Stimulated activated CD4-positive, alpha-beta T cell treated with anti-CD3 and anti-CD28 coated beads, Interleukin-12 subunit alpha, Interleukin-12 subunit beta, amount 100 ng/mL, for 24 hours (primary cell): ENCODE measurements at regions not wholly inside any gene's neighbourhood (a gene's known extent, or its start where the extent isn't known, plus 50 kb on each side); places are given as distances from the start of the nearest gene placed in this dataset.
"Not testable (repeated sequence)": the region's sequence is repeated elsewhere in the genome, so short reads cannot be mapped to it uniquely, and the experiment has no call there.

ENCODE experiments used
- DNase-seq, 2 experiments: peaks; one replicate each; pipeline ENCODE4 v3.0.0-alpha.2; 2020; ENCODE audit warnings: low read depth in 2 of 2

DNA sequence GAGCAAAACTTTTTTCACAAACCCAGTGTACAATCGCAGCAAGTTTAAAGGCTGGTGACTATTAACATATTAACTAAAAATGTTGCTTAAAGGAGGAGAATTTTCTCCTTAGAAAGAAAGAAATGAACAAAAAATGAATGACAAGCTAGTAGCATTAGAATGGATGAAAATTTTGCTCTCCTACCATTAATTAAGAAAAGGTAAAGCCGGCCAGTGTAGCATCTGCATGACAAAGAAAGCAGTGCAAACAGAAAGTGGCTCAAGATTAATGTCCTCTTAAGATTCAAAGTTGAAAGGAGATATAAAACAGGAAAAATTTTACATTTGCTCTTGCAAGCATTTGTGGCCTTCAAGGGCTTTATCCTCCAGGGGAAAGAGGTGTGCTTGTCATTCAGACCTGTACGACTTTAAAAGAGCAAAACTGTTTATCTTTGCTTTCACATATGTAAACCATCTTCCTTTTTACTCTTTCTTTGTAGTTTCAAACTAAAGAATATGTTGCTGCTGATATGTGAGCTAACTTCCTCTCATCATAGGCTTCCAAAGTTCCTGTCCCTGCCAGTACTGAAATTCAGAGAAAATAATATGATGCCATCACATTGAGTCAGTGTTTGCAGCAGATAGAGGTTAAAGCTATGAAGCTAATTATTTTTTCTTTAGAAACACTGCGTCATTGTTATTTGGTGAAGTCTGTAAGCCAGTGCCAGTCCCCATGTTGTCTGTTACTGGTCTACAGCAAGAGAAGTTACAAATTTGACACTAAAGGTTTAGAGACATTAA is 439.1 kb upstream of the GRM7 start:
- no peak for DNase-seq

DNA sequence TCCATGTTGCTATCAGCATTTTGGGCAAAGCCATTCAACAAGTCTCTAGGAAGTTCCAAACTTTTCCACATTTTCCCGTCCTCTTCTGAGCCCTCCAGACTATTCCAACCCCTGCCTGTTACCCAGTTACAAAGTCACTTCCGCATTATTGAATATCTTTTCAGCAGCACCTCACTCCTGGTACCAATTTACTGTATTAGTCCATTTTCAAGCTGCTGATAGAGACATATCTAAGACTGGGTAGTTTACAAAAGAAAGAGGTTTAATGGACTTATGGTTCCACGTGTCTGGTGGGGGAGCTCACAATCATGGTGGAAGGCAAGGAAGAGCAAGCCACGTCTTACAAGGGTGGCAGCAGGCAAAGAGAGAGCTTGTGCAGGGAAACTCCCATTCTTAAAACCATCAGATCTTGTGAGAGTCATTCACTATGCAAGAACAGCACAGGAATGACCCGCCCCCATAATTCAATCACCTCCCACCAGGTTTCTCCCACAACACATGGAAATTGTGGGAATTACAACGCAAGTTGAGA is 435.6 kb upstream of the GRM7 start:
- no peak for DNase-seq

DNA sequence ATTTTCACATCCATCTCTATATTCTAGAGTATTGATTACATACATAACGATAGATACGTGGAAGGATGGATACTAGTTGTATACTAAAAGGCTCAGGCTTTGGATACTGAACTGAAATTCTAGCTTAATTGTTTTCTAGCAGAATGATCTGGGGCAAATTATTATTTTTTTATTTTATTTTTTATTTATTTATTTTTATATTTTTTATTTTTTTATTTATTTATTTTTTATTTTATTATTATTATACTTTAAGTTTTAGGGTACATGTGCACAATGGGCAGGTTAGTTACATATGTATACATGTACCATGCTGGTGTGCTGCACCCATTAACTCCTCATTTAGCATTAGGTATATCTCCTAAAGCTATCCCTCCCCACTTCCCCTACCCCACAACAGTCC is 432.6 kb upstream of the GRM7 start:
- DNase-seq: not testable (repeated sequence)

DNA sequence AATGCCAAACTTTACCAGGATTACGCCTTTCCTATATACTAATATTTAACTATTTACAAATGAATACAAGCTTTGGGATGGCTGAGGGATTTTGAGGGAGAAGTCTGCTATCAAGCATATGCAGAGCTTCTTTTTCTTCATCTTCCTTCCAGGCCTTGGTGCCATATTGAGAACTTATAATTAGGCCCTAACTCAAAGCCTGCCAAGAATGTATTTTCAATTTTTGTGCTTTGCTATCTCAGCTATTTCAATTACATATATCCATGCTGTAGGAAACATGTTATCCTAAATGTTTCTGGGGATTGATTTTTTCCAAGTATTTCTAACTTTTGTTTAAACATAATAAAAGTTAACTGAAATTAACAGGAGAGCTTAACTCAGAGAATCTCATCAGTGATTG is 425.0 kb upstream of the GRM7 start:
- DNase-seq: no peak

DNA sequence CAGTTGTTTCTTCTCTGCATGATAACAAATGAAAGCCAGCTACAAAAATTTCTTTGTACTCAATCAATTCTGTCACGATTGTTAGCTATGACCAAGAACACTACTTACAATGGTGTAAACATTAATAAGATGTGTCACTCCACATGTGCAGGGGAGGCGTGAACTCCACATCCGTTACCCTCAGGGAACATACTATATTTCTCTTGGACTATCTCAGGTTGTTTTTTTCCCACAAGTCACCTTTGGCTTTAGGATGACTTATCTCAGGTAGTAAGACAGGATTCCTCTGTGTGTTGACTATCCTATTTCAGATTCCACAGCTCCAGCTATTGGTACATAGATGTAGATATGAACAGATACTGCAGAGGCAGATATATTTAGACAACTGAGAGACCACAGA is 423.3 kb upstream of the GRM7 start:
- no peak for DNase-seq

DNA sequence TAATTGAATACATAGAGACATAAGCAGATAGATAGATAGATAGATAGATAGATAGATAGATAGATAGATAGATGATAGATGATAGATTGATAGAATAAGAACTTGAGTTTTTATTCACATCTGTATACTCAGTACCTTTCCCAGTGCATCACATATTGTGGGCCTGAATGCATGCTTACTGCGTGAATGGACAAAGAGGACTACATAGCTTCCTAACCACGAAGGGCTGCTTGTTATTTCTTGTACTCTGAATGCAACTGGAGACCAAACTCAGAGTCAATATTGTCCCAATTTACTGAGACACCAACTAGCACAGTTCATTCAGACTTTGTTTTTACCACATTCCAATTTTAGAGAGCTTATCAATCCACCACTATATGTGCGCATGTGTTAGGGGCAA is 422.9 kb upstream of the GRM7 start:
- DNase-seq: no peak

DNA sequence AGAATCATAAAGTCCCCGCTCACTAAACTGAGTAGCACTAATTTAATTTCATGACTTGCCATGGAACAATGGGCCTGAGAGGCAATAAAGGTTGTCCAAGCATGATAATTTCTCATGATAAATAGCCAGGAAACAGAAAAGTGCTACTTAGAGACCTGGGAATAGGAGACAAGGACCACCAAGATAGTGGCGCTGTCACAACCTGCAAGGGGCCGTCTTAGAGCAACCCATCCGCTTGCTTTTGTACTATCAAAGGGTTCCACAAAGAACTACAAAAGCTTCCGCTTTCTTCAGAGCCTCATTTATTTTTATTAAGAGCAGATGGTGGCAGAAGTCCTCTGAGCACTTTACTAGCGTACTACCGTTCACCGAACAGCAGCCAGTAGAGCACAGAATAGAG is 421.7 kb upstream of the GRM7 start:
- DNase-seq: no peak

DNA sequence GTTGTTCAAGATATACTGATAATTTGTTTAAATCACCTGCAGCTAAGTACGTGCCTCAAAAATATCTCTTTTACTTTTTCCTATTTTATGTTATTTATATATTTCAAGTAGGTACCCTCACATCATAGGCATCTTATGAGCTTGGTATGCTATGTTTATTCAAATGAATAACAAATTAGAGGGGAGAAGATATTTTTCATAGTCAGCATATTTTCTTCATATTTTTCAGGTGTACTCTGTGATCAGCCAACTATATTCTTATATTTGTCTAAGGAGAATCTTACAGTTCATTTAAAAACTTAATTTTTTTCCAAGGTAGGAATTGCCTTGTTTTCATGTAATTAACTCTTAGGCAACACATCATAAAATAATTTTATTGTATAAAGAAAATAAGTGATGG is 421.1 kb upstream of the GRM7 start:
- DNase-seq: no peak

DNA sequence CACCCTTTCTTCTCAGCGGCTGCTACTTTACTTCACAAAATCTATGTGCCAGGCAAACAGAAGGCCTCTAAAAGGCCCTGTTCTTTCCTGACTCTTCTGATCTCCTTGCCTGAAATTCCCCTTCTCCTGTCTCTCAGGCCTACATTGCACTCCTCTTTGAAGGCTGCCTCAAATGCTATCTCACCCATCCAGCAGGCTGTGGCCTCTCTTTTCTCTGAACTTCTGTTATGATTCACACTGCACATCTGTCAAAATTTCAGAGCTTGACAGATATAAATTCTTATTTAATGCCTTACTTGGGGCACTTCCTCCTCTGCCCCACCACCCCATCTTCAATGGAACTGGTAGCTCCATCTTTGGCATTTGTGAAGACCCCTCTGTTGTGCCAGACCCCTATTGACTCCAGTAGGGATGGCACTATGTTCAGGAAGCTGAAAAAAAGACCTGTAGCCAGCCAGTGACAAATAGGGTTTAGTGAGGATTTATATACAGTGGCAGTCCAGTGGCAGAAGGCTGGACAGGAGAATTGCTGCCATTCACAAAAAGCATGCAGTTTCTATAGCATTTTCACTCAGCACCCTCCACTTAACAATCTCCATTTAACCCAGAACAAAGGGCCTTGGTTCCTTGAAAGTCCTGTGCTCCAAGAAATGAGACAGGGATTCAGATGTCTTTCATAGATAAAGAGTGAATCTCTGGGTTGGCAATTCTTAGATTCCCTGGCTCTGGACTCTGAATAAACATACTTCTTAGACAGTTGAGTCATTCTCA is 415.8 kb upstream of the GRM7 start:
- no peak for DNase-seq

DNA sequence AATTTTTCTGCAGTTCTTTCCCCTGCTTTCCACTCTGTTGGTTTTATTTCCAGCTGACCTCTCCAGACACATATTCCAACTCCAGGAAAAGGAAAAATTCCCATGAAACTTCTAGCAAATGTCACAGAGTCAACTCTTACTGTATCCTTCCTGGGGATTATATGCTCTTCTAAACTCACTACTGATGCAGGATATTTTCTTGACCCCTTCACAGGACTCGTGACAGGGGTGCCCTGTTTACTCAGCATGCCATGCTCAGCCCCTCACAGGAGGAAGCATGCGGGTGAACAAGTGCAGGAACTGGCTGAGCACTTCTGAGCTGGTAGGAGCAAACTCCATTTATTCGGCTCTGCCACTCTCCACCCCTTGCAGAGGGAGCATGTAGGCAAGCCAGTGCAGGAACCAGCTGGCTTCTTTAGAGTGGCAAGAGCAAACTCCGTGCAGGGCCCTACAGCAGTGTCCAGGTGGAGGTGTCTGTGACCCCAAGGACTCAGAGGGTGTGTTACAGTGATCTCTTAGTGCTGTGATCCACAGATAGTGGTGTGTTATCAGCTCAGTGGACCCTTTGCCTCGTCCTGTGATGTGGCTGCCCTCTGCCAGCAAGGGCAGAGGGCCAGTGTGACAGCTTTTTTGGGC is 413.6 kb upstream of the GRM7 start:
- DNase-seq: no peak

DNA sequence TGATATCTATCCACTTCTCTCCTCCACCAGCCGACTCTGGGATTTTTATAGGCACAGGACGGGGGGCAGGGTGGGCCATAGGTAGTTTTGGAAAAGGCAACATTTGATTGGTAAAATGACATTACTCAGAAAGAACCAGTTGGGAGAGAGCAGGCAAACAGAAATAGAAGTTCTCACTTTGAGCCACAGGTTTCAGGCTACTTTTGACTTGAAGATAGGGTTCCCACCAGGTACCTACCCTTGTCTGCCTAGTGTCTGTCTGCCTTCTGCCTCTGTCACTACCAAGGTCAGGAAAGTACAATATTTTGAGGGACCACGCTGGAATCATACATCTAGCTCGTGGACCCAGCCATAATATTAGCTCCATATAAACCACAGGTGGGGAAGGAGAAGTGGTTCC is 412.9 kb upstream of the GRM7 start:
- DNase-seq: no peak

DNA sequence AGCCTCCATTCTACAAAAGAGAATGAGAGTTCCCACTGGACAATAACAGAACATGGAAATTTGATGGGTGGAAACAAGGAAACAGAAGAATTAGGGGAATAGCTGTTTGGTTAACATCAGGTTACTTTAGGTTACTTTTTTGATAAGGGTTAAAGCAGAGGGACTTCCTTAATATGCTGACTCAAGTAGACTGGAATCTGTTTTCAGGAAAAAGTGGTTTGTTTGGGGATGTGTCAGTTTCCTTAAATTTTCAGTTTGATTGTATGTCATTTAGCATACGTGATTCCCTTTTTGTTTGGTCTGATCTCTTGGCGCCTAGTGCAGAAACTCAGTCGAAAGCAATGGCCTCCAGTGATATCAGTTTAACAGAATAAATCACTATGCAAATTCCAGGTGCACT is 411.8 kb upstream of the GRM7 start:
- DNase-seq: no peak

DNA sequence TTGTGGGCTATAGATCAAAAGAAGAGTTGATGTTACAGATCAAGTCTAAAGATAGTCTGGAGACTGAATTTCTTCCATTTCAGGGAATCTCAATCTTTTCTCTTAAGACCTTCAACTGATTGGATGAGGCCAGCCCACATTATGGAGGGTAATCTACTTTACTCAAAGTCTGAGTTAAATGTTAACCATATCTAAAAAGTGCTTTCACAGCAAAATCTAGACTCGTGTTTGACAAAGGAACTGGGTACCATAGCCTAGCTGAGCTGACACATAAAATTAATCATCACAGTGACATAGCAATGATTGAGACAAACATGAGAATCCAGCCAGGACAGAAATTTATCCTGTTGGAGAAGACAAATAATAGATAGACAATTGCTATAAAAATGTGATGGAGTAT is 407.9 kb upstream of the GRM7 start:
- DNase-seq: no peak

DNA sequence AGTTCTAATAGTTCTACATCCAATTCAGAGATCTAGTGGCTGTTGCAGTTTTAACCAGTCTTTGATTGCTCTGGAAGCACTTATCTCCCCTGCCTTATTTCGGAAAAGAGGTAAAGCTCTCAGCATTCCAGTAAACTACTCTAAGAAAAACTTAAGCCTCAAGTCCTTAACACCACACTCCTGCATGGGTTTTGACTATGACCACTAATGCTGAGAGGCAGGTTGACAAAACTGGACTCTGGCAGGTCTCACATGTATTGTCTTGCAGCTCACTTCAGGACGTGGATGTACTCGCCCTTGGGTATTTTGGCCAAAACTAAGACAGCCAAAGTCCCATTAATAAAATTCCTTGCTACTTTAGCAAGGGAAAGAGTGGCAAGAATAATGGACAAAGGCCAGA is 405.9 kb upstream of the GRM7 start:
- no peak for DNase-seq

DNA sequence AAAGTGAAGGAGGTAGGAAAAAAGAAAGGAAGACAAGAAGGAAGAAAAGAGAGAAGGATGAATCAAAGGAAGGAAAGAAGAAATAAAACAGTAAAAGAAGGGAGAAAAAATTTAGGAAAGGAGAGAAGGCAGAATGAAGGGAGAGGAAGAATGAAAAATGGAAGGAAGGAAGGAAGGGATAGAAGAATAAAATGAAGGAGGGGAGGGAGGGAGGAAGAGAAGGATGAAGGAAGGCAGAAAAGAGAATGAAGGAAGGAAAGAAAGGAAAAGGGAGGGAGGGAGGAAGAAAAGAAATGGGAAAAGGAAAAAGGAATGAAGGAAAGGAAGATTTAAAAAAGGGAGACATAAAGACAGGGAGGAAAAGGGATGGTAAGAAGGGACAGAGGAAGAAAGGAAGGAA is 393.7 kb upstream of the GRM7 start:
- no peak for DNase-seq

DNA sequence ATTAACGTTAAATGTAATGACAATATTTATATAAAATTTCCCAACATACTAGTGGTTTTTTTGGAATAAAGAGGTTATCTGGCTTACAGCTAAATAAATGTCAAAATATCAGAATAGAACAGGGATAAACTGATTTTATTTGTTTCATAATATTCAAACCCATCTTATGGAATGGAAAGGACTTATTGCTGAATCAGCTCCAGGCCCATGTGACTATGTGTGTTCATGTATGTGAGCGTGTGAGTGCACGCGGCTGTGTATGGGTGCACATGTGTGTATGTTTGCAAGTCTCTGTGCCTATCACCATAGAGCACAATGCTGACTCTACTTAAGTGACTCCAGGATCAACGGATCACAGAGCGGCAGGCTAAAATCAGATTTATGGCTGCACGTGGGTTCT is 392.3 kb upstream of the GRM7 start:
- DNase-seq: no peak

DNA sequence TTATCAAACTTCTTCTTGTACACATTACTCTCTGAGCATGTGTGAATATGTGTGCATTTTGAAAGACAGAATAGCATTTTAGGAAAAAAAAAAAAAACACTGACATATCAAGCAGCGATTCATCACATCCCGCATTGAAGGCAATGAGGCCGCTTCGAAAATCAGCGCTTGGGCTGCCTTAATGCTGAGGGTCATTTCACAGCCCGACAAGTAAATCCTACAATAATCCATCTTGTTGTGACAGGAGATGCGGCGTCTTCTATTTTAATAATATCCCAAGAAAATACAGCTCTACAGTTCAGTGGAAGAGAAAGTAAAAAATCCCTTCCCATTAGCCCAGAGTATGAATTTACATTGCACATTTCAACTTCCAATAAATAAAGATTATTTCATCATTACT is 389.2 kb upstream of the GRM7 start:
- DNase-seq: no peak

DNA sequence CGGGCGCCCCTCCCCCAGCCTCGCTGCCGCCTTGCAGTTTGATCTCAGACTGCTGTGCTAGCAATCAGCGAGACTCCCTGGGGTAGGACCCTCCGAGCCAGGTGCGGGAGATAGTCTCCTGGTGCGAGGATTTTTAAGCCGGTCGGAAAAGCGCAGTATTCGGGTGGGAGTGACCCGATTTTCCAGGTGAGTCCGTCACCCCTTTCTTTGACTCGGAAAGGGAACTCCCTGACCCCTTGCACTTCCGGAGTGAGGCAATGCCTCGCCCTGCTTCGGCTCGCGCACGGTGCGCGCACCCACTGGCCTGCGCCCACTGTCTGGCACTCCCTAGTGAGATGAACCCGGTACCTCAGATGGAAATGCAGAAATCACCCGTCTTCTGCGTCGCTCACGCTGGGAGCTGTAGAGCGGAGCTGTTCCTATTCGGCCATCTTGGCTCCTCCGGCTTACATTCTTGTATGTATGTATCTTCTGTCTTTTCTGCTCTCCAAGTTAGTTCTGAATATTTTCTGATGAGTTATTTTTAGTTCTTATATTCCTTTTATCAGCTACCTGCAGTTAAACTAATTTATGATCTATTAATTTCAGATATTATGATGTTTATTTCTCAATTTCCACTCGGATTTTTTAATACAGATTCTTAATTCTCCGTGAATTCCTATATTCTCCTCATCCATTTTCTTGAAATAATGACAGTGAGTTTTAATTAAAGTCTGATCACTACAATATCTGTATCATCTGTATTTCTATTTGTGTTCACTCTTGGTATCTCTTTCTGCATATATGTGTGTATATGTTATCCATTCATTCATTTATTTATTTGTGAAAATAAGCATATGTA is 370.2 kb upstream of the GRM7 start:
- DNase-seq: not testable (repeated sequence)

DNA sequence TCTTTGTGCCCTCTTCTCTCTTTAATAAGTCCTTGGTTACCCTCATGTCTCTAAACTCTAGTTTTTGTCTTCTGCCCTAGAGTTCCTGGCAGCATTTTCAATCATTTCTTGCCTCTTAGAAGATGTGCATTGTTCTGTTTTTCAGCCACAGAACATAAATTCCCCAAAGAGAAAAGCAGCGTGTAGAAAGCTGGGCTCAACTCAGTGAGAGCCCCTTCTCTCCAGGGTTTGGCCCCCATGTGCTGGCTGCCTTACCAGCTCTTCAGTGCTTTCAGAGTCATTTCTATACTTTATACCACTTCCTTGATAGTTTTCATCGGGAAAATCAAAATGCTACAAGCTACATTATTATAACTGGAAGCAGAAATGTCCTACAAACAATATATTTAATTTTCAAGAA is 369.1 kb upstream of the GRM7 start:
- DNase-seq: no peak

DNA sequence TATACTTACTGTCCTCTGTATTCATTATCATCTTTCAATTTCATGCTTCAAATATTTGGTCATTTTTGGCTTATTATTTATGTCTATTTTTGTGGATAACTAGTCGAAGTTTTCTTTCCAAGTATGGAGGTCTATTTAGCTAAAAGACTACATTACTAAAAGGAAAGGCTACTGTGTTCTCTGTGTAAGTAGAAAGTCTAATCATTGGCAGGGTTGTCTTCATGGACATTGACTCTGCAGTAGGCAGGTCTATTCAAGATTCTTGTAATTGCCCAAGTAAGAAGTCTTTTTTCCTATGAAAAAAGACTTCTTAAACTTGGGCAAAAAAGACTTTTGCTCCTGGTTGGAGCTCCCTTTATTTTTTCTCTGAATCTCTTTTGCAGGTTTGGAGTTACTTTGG is 368.6 kb upstream of the GRM7 start:
- DNase-seq: no peak

DNA sequence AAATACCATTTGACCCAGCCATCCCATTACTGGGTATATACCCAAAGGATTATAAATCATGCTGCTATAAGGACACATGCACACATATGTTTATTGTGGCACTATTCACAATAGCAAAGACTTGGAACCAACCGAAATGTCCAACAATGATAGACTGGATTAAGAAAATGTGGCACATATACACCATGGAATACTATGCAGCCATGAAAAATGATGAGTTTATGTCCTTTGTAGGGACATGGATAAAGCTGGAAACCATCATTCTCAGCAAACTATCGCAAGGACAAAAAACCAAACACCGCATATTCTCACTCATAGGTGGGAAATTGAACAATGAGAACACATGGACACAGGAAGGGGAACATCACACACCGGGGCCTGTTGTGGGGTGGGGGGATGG is 362.0 kb upstream of the GRM7 start:
- not testable (repeated sequence) for DNase-seq

DNA sequence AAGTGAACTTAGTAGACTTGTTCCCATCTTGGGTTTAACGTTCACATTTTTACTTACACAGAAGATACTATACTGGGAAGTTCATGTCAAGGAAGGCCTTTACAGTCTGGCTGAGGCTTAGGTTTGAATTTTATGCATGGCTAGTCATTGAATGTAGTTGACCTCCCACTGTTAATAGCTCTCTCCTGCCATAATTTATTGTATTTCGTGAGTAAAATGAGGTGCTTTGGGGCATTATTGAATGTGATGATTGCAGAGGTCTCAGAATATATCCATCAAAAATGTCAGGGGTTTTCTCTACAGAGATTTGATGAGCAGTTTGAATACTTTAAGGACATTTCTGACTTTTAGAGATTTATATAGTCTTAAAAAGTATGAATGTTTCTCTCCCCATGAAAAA is 356.6 kb upstream of the GRM7 start:
- DNase-seq: no peak
